CD4-positive, alpha-beta T cell treated with Interleukin-4 for 4 hours (primary cell): ENCODE measurements at regions not wholly inside any gene's neighbourhood (a gene's known extent, or its start where the extent isn't known, plus 50 kb on each side); places are given as distances from the start of the nearest gene placed in this dataset.

Experiments used
- DNase-seq: peaks from one replicate; pipeline ENCODE4 v3.0.0-alpha.2; 2020

- DNase-seq = no peak
These were observed 326.2 kb downstream of the MYCN start for GRCh38 chr2:16266571-16266970.

- no peak for DNase-seq
These were observed 324.7 kb downstream of the MYCN start for GRCh38 chr2:16264931-16265540.

- no peak for DNase-seq
These were observed 324.1 kb downstream of the MYCN start for GRCh38 chr2:16264491-16264890.

- DNase-seq = no peak
These were observed 323.0 kb downstream of the MYCN start for GRCh38 chr2:16263241-16263890.

GRCh38 chr2:16262526-16263178, 322.3 kb downstream of the MYCN start:
- no peak for DNase-seq

GRCh38 chr2:16261791-16262190, 321.4 kb downstream of the MYCN start:
- DNase-seq = no peak

GRCh38 chr2:16261071-16261470, 320.7 kb downstream of the MYCN start:
- no peak for DNase-seq

- no peak for DNase-seq
These were observed 319.9 kb downstream of the MYCN start for GRCh38 chr2:16260041-16260830.

GRCh38 chr2:16259010-16259409, 318.7 kb downstream of the MYCN start:
- DNase-seq = no peak

- DNase-seq = no peak
These were observed 318.0 kb downstream of the MYCN start for GRCh38 chr2:16258350-16258749.

GRCh38 chr2:16257322-16258028, 317.1 kb downstream of the MYCN start:
- no peak for DNase-seq

GRCh38 chr2:16256601-16257321, 316.4 kb downstream of the MYCN start:
- DNase-seq = no peak

- no peak for DNase-seq
These were observed 314.8 kb downstream of the MYCN start for GRCh38 chr2:16255120-16255519.

GRCh38 chr2:16254356-16254965, 314.1 kb downstream of the MYCN start:
- no peak for DNase-seq

- DNase-seq = no peak
These were observed 312.9 kb downstream of the MYCN start for GRCh38 chr2:16253291-16253690.

- no peak for DNase-seq
These were observed 312.5 kb downstream of the MYCN start for GRCh38 chr2:16252891-16253290.

- DNase-seq = no peak
These were observed 311.9 kb downstream of the MYCN start for GRCh38 chr2:16252251-16252650.

GRCh38 chr2:16251511-16252225, 311.3 kb downstream of the MYCN start:
- DNase-seq = no peak

GRCh38 chr2:16250886-16251285, 310.5 kb downstream of the MYCN start:
- DNase-seq = no peak

GRCh38 chr2:16250466-16250865, 310.1 kb downstream of the MYCN start:
- DNase-seq = no peak

GRCh38 chr2:16250056-16250425, 309.7 kb downstream of the MYCN start:
- DNase-seq = no peak
